ENCODE measurements at regions not wholly inside any gene's neighbourhood (a gene's known extent, or its start where the extent isn't known, plus 50 kb on each side); places are given as distances from the start of the nearest gene placed in this dataset.

- H2AFZ ChIP-seq (ENCODE audit: low read depth, low read length): no peak overlapping the region
- H3K4me2 ChIP-seq (ENCODE audit: low read length): no peak overlapping the region
- no peaks in the 10 kb centered on the region for H3K79me2 ChIP-seq (replicated peaks; ENCODE audit: insufficient read depth, low read length)
- no peak overlapping the region for H3K27ac ChIP-seq (ENCODE audit: low read length)
- H3K4me3 ChIP-seq (ENCODE audit: low read length): no peak overlapping the region
- H3F3A ChIP-seq (ENCODE audit: insufficient read depth, low read length, poor library complexity, severe bottlenecking): no peaks in the 10 kb centered on the region
- no peak overlapping the region for H3K9ac ChIP-seq (ENCODE audit: low read length)
- H3K36me3 ChIP-seq (ENCODE audit: insufficient read depth, low read length): no peaks in the 10 kb centered on the region
- no peaks in the 10 kb centered on the region for H3K9me2 ChIP-seq (ENCODE audit: insufficient read depth, low read length)
- H3K9me3 ChIP-seq (ENCODE audit: low read length): peaks cover 4% of the 10 kb centered on the region
- no peaks in the 10 kb centered on the region for H4K20me1 ChIP-seq (ENCODE audit: insufficient read depth)
- TF ChIP-seq REST (IDR thresholded peaks at IDR 0.05; ENCODE audit: borderline replicate concordance): no peak
- TF ChIP-seq EZH2 (IDR thresholded peaks at IDR 0.05; ENCODE audit: borderline replicate concordance, insufficient read depth, low read length, poor library complexity, severe bottlenecking): no peak
- no peak for TF ChIP-seq CTCF (IDR thresholded peaks at IDR 0.05; ENCODE audit: poor library complexity, severe bottlenecking)
- TF ChIP-seq MXI1 (conservative IDR thresholded peaks at IDR 0.05; ENCODE audit: poor library complexity, severe bottlenecking): no peak
- no peak for TF ChIP-seq EP300 (conservative IDR thresholded peaks at IDR 0.05; ENCODE audit: poor library complexity, severe bottlenecking)
- no peak for TF ChIP-seq TAF1 (IDR thresholded peaks at IDR 0.05; ENCODE audit: low read depth)
- no peak for TF ChIP-seq SMC3 (conservative IDR thresholded peaks at IDR 0.05; ENCODE audit: poor library complexity)
- TF ChIP-seq POLR2AphosphoS5 (IDR thresholded peaks at IDR 0.05): no peak
- H3K27me3 ChIP-seq (ENCODE audit: insufficient read depth, low read depth, low read length): no peaks in the 10 kb centered on the region
Measured at GRCh38 chr6:4212588-4212987, 77.2 kb upstream of the ECI2 start.

- Histone ChIP-seq H2AFZ (ENCODE audit: low read depth, low read length) (no peak overlapping the region), H3K79me2 (replicated peaks; ENCODE audit: insufficient read depth, low read length) (no peaks in the 10 kb centered on the region), H4K20me1 (ENCODE audit: insufficient read depth) (no peaks in the 10 kb centered on the region), H3K27me3 (ENCODE audit: insufficient read depth, low read depth, low read length) (no peaks in the 10 kb centered on the region), H3F3A (ENCODE audit: insufficient read depth, low read length, poor library complexity, severe bottlenecking) (no peaks in the 10 kb centered on the region), H3K9me2 (ENCODE audit: insufficient read depth, low read length) (no peaks in the 10 kb centered on the region), H3K4me2 (ENCODE audit: low read length) (no peak overlapping the region), H3K36me3 (ENCODE audit: insufficient read depth, low read length) (no peaks in the 10 kb centered on the region), H3K27ac (ENCODE audit: low read length) (no peak overlapping the region), H3K9ac (ENCODE audit: low read length) (no peak overlapping the region), H3K9me3 (ENCODE audit: low read length) (peaks cover 4% of the 10 kb centered on the region), H3K4me3 (ENCODE audit: low read length) (no peak overlapping the region)
- TF ChIP-seq RAD21 (conservative IDR thresholded peaks at IDR 0.05): peak; percentile 36
- TF ChIP-seq POLR2AphosphoS5 (IDR thresholded peaks at IDR 0.05): no peak
- TF ChIP-seq SMC3 (conservative IDR thresholded peaks at IDR 0.05; ENCODE audit: poor library complexity): peak; percentile 58
- no peak for TF ChIP-seq MXI1 (conservative IDR thresholded peaks at IDR 0.05; ENCODE audit: poor library complexity, severe bottlenecking)
- no peak for TF ChIP-seq TAF1 (IDR thresholded peaks at IDR 0.05; ENCODE audit: low read depth)
- no peak for TF ChIP-seq EP300 (conservative IDR thresholded peaks at IDR 0.05; ENCODE audit: poor library complexity, severe bottlenecking)
- peak; percentile 52 for TF ChIP-seq CTCF (IDR thresholded peaks at IDR 0.05; ENCODE audit: poor library complexity, severe bottlenecking)
- no peak for TF ChIP-seq EZH2 (IDR thresholded peaks at IDR 0.05; ENCODE audit: borderline replicate concordance, insufficient read depth, low read length, poor library complexity, severe bottlenecking)
- TF ChIP-seq REST (IDR thresholded peaks at IDR 0.05; ENCODE audit: borderline replicate concordance): no peak
Measured at GRCh38 chr6:4210629-4211419, 75.4 kb upstream of the ECI2 start.
